ENCODE measurements at regions not wholly inside any gene's neighbourhood (a gene's known extent, or its start where the extent isn't known, plus 50 kb on each side); places are given as distances from the start of the nearest gene placed in this dataset.
A peak's percentile ranks its signal among the peaks of the same experiment; 100 is the strongest.

DNA sequence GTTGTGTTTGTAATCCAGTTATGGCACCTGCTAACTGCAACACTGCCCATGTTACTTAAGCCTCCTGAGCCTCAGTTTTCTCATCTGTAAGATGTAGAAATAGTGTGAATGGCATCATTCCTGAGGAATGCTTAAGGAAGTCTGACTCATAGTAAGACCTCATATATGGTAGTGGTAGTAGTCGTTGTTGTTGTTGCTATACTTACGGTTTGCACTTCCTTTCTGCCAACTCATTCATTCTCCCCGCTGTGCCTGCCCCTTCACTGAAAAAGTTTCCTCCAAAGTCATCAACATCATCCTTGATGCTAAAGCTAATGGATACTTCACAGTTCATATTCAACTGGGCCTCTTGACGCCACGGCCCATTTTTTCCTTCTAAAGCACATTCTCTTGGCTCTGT, 54.2 kb upstream of the SPANXN3 start:
- Mint-ChIP-seq H3K27me3 (ENCODE audit: insufficient read depth, unreplicated experiment) (no peaks in the 10 kb centered on the region), H3K27ac (ENCODE audit: low read depth, unreplicated experiment) (no peak overlapping the region), H3K4me1 (ENCODE audit: insufficient read depth, unreplicated experiment) (peaks cover 6% of the 10 kb centered on the region), H3K4me3 (ENCODE audit: unreplicated experiment) (no peak overlapping the region), H3K36me3 (ENCODE audit: insufficient read depth, unreplicated experiment) (no peaks in the 10 kb centered on the region), H3K9me3 (ENCODE audit: unreplicated experiment) (peaks cover under 1% of the 10 kb centered on the region)
- POLR2A ChIA-PET, result no interaction called here
- intact Hi-C loops (cut with micrococcal nuclease), result no loop called here
- DNase-seq (ENCODE audit: unreplicated experiment), result peak; percentile 52
- BruUV-seq (replicated peaks), result no TSS peak
- TF ChIP-seq, protein P1, sequence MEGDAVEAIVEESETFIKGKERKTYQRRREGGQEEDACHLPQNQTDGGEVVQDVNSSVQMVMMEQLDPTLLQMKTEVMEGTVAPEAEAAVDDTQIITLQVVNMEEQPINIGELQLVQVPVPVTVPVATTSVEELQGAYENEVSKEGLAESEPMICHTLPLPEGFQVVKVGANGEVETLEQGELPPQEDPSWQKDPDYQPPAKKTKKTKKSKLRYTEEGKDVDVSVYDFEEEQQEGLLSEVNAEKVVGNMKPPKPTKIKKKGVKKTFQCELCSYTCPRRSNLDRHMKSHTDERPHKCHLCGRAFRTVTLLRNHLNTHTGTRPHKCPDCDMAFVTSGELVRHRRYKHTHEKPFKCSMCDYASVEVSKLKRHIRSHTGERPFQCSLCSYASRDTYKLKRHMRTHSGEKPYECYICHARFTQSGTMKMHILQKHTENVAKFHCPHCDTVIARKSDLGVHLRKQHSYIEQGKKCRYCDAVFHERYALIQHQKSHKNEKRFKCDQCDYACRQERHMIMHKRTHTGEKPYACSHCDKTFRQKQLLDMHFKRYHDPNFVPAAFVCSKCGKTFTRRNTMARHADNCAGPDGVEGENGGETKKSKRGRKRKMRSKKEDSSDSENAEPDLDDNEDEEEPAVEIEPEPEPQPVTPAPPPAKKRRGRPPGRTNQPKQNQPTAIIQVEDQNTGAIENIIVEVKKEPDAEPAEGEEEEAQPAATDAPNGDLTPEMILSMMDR (IDR thresholded peaks at IDR 0.05; ENCODE audit: unreplicated experiment), result no peak
- CTCF ChIA-PET, result interaction anchor here (0.5 to 0.9 kb wide), 2 partner anchors 14 to 902 kb away, joined by 3 read pairs; no protein-coding TSS in a partner anchor

DNA sequence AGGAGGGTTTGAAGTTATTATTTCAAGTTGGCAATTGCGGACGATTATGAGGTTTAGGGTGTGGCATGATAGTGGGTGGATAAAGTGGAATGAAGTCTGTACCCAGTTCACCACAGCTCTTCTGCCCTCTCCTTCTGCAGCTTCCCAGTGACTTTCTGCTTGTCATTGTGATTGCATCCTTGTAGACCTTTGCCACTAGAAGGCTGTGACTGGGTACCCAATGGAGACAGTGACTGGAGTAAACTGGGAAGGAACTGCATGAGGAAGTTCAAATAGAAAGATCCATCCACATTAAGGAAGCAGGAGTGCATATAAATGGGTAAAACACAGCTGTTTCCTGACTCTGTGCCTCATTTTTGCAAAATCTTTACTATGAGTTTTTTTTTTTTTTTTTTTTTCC, 53.5 kb upstream of the SPANXN3 start:
- ChIA-PET POLR2A (no interaction called here), CTCF (interaction anchor here (0.5 kb wide), 1 partner anchor 902 kb away, joined by 3 read pairs; no protein-coding TSS in a partner anchor)
- no TSS peak for BruUV-seq (replicated peaks)
- DNase-seq (ENCODE audit: unreplicated experiment), result no peak
- H3K27me3 Mint-ChIP-seq (ENCODE audit: insufficient read depth, unreplicated experiment), result no peaks in the 10 kb centered on the region
- peaks cover 6% of the 10 kb centered on the region for H3K4me1 Mint-ChIP-seq (ENCODE audit: insufficient read depth, unreplicated experiment)
- no peak overlapping the region for H3K27ac Mint-ChIP-seq (ENCODE audit: low read depth, unreplicated experiment)
- H3K9me3 Mint-ChIP-seq (ENCODE audit: unreplicated experiment), result peaks cover 7% of the 10 kb centered on the region
- H3K4me3 Mint-ChIP-seq (ENCODE audit: unreplicated experiment), result no peak overlapping the region
- no peaks in the 10 kb centered on the region for H3K36me3 Mint-ChIP-seq (ENCODE audit: insufficient read depth, unreplicated experiment)
- intact Hi-C loops (cut with micrococcal nuclease), result no loop called here
- TF ChIP-seq, protein P1 (IDR thresholded peaks at IDR 0.05; ENCODE audit: unreplicated experiment), result no peak

DNA sequence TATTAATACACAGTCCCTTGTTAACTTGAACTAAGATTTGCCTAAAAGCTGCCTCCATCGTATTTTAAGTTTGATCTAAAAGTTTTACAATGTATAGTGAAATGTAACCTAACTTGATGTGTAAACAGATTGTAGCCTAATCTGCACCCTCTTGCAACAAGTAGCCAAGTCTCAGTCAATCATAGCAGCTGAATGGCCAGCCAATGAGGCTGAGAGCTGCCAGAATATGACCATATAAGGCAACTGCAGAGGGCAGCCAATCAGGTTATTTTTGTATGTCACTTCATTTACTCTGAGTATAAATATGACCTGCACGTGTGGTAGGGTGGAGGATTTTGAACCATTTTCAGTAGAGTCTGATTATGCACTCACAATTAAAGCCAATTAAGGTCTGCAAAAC, 51.2 kb upstream of the SPANXN3 start:
- ChIA-PET POLR2A (no interaction called here), CTCF (no interaction called here)
- no peak for DNase-seq (ENCODE audit: unreplicated experiment)
- BruUV-seq (replicated peaks), result no TSS peak
- Mint-ChIP-seq H3K27me3 (ENCODE audit: insufficient read depth, unreplicated experiment) (no peaks in the 10 kb centered on the region), H3K4me1 (ENCODE audit: insufficient read depth, unreplicated experiment) (peaks cover 6% of the 10 kb centered on the region), H3K27ac (ENCODE audit: low read depth, unreplicated experiment) (no peak overlapping the region), H3K36me3 (ENCODE audit: insufficient read depth, unreplicated experiment) (no peaks in the 10 kb centered on the region), H3K9me3 (ENCODE audit: unreplicated experiment) (peaks cover 11% of the 10 kb centered on the region), H3K4me3 (ENCODE audit: unreplicated experiment) (no peak overlapping the region)
- TF ChIP-seq, protein P1 (IDR thresholded peaks at IDR 0.05; ENCODE audit: unreplicated experiment), result no peak
- intact Hi-C loops (cut with micrococcal nuclease), result no loop called here
